GM21825 (cell line): ENCODE measurements at regions not wholly inside any gene's neighbourhood (a gene's known extent, or its start where the extent isn't known, plus 50 kb on each side); places are given as distances from the start of the nearest gene placed in this dataset.
A peak's percentile ranks its signal among the peaks of the same experiment; 100 is the strongest.
"Not testable (repeated sequence)": the region's sequence is repeated elsewhere in the genome, so short reads cannot be mapped to it uniquely, and the experiment has no call there.

Experiments
- ATAC-seq: cut with Tn5 transposase; IDR thresholded peaks from one replicate; pipeline ENCODE4 v1.9.1; 2021; ENCODE audit warnings: mild to moderate bottlenecking, moderate library complexity; ENCODE audit not compliant: unreplicated experiment

DNA sequence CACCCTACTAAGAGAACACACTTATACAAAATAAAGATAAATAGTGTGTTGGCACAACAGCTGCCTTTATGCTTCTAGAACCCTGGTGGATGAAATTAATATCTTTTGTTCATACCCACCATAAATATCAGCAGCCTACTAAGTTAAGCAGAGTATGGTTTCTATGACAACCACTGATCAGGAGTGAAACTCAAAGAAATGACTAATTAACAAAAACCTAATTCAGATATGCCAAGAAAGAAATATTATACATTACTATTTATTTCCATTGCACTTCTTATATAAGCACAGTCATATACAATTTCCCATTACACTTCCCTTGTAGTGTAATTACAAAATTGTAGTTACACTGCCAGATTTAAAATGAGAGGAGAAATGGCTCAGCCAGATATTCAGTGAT, 164.1 kb upstream of the CDKN3 start:
- ATAC-seq = no peak

DNA sequence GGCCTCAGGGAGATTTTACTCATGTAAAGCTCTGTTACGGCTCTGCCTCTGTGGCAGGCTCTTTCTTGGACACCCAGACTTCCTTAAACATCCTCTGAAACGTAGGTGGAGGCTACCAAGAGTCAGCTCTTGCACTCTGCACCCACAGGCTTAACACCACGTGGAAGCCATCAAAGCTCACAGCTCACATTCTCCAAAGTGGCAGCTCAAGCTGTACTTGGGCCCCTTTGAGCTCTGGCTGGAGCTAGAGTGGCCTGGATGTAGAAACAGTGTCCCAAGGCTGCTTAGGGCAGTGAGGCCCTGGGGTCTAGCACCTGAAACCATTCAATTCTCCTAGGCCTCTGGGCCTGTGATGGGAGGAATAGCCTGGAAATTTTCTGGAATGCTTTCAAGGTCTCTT, 155.3 kb upstream of the CDKN3 start:
- no peak for ATAC-seq

DNA sequence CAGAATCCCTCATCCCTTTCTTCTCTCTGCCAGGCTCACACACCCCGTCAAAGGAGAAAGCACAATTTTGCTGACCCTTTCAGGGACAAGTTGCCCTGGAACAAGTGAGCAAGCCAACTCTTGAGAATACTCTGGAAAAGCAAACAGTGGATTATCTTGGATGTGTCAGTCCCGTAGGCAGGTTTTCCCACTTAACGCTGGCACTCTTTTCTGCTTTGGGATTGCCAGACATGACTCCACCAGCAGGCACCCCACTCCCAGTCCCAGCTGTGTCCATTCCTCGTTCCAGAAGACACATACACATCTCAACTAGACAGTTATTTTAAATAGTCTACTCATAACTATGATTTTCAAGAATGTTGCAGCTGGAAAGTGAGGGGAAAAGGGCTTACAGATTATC, 145.5 kb upstream of the CDKN3 start:
- no peak for ATAC-seq

DNA sequence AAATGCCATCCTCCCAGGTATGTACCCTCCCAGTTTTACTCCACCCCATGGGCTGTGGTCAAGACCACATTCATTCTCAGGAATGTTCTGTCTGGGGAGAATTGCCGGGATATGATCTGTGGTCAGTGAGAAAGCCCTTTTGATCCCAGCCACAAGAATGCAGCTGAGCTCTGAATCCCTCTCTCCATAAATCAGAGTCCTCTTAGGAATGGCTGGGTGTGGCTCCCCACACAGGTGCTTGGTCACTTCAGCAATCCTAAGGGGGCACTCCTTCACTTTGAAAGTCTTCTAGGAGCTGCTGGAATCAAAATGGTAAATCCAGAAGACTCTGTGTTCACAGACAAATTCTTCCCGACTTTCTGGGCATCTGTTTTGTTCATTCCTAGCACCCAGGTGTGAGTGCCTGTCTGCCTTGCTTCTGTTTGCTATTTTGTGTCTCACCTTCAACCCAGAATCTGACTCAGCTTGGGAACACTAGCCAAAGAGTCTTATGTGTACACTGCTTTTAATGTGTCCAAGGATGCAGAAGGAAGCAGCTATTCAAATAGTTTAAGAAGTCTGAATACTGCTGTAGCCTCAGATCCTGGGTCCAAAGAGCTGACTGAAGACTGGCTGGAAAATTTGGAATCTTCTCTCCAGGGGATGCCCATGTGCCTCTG, 144.6 kb upstream of the CDKN3 start:
- no peak for ATAC-seq

DNA sequence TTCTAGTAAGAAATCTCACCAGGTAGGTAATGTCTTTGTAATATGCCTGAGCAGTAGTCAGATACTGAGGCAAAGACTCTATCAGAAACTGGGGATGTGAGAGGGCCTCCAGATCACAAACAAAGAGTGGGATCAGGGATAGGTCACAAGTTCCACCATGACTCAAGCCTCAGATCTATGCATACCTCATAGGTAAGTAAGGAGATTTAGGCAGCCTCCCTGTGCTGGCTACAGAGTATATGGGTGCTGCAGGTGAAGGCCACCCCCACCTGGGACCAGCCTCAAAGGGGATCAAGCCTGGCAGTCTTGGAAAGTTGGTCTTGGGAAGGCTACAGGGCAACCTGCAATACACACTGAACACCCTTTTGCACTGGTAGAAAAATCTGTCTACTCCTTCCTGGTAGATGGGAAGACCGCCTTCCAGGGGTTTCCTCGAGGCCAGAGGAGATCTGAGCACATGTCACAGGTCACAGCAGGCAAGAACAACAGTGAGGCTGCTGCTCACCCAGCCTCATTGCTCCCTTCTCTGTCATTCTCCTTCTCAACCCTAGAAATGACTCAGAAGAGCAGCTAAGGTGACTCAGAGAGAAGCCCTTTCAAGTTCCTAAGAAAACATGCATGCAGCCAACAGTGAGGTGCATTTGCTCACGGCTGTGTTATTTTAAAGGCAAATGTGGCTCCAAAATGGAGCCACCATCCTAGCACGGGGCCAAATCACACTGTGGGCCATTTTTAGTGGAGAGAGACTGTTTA, 143.4 kb upstream of the CDKN3 start:
- ATAC-seq = no peak

DNA sequence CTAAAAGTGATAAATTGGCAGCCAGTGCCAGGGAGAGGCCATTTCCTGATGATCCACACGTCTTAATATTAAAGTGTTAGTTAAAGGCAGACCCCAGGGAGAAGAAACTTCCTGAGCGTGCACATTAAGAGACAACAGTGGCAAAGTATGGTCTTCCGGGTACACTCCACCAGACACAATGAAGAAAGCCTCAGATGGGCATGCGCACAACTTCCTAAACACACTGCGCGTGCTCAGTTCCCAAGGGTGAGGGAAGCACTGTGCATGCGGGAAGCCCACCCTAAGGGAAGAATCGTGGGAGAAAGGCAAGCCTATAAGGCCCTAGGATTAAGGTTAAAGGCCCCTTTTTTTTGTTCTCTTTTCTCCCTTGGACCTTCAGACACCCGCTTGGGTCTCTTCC, 140.7 kb upstream of the CDKN3 start:
- ATAC-seq = no peak

DNA sequence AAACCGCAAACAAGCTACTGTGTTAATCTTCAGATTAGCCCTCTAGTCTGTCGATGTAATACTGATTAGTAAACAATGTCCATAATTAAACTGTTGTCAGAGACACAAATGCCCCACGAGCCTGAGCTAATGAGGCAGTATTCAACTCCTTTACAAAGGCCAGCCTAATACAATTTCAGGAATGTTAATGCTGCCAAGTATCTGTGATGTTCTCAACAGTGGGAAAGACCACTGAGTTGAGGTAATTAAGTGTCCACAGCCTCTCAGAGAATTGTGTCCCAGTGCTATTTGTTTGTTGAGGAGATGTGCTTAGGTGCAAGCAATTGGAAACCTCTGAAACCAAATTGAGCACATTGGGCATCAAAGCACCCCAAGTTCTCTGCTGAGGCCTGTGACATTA, 139.4 kb upstream of the CDKN3 start:
- ATAC-seq = no peak

DNA sequence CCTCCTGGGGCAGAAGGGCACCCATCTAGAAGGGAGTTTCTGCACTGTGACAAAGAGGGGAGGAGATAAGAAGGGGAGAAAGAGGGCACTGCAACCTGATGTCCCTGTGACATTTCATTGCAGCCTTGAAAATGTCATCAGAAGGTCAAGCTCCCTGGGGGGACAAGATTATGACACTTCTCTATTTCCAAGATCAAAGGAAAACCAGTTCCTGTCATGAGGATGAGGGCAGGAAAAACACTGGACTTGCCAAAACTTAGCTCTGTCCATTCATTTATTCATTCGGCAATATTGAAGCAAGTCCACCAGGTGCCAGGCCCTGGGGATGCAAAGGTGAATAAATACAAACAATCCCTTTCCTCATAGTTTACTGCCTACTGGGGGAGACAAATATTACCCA, 138.4 kb upstream of the CDKN3 start:
- ATAC-seq = no peak

DNA sequence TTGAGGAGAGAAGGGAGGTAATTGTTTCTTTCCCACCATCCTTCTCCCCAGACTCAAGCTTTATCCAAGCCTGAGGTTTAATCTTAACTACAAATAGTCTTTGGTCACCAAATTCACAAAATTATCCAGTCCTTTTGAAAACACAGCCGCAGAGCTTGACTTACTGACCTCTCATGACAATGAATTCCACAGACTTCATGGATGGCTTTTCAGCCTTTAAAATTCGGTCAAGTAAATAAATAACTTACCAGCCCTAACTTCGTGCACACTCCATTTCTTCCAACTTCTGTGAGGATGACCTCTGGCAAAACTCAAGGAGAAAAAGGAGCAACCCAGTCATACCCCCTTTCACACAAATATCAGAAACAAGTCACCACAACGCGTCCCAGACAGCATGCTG, 137.0 kb upstream of the CDKN3 start:
- ATAC-seq = no peak

DNA sequence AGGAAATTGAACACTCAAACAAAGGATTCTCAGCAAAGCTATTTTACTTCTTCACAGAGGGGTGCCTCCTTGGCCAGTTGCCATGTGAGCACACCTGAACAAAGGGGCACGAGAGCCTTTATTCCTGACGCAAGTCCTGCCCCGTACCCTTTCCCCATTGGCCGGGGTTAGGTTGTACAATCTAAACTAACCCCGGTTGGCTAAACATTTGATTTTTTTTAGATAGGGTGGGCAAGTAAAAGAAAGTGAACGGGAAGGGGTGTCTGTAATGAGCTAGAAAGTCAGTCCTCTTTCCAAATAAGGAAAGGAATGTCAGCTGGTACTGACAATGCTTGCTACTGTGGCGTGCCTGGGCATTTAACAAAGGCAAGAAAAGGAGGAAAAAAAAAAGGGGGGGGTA, 135.5 kb upstream of the CDKN3 start:
- no peak for ATAC-seq

DNA sequence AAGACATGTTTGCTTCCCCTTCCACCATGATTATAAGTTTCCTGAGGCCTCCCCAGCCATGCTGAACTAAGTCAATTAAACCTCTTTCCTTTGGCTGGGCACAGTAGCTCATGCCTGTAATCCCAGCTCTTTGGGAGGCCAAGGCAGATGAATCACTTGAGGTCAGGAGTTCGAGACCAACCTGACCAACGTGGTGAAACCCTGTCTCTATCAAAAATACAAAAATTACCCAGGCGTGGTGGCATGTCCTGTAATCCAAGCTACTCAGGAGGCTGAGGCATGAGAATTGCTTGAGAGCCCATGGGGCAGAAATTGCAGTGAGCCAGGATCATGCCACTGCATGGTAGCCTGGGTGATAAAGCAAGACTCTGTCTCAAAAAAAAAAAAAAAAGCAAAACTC, 130.2 kb upstream of the CDKN3 start:
- ATAC-seq = not testable (repeated sequence)

DNA sequence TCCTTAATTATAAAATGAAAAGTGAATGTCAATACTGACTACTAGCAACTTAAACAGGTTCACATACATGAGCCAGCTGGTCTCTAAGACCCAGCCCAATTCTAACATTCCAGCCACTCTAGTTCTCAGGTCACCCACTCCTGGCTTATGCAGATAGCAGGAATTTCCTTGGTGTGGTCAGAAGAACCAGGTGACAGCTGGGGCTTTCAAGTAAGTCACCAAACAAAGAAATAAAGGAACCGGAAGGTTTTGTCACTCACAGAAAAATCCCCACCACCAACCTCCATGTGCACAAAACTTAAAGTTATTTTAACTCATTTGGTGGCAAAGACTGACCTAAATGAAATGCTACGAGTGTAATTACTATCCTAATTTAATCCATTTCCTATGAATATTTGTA, 129.6 kb upstream of the CDKN3 start:
- ATAC-seq = peak; percentile 86

DNA sequence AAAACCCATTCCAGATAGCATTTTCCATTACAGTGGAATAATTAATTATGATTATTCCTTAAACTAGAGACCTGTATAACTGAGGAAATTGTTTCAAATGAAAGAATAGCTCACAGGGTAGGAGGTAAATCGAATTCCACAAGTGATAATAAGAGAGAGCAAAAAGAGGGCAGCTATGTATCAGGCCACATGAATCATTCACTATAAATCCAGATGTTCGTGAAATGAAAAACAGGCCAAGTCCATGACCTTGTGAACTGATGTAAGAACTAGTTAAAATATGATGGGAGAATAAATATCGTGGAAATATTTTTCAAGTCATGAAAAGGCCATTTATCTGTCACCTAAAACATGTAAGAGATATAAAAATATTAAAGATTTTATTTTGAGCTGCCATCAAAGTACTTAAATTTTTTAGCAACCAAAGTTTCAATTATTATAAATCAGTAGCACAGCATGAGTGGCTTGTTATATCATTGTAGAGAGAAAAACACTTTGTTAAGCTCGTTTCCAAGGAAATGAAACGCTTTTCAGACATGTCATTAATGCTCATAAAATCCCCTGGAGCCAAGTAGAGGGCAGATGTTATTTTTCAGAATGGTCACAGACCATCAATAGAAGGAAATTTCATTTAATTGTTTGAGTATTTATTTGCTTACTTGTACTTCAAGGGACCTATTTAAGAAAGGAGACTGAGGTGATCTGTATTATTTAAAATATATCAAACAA, 120.6 kb upstream of the CDKN3 start:
- no peak for ATAC-seq

DNA sequence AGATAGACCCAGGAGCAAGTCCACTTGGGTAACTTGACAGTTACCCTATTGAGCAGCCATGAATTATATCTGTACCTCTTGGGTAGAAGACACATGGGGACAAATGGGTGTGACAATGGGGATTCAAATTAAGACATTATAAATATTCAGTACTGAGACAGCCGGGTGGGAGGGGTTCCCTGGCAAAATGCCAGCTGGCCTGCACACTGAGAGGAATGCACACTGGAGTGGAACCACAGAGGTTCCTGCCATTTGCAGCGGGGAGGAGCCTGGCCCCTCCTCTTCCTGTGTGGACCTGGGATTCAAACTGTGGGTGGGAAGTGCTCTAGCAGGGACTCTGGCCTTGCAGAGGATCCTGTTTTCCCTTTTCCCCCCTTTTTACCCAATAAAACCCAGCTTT, 118.7 kb upstream of the CDKN3 start:
- no peak for ATAC-seq

DNA sequence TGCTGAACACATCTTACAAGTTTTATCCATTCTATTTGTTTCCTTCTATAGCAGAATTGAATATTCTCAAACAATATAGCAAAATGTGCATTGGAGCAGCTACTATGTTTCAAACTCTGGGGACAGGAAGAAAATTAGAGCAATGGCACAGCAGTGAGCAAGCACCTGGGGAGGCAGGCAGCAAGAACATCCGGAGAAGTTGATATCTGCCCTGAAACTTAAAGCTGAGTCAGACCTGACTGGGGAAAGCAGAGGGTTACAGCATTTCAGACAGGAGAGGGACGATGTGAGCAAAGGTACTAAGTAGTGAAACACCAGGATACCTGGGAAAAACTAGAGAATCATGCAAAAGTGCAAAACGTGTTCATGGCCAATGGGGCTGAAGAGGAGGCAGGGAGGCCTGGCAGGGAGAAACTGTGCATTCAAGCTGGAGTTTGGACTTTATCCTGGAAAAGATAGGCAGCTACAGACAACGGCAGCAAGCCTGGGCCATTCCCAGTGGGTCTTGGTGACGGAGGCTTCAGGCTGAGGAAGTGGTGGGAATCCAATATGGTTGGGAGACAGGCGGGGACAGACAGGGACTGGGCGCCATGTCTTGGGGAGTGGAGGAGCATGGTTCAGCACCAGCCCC, 118.0 kb upstream of the CDKN3 start:
- no peak for ATAC-seq

DNA sequence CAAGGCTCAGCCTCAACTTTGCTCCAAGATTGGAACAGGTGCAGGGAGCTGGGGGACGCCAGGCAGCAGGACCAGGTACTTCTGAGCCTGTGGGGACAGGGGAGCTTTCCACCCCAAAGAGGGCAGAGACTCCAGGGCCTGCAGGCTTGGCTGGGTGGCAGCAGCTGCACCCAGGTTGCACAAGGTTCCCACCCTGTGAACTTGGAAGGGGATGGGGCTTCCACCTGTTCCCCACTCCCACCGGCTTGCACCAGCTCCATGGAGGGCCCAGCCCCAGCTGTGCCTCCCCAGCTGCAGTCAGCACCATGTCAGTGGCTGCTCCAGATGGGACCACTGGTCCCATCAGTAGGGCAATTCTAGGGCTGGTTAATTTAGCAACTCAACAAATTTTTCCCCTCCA, 114.0 kb upstream of the CDKN3 start:
- no peak for ATAC-seq

DNA sequence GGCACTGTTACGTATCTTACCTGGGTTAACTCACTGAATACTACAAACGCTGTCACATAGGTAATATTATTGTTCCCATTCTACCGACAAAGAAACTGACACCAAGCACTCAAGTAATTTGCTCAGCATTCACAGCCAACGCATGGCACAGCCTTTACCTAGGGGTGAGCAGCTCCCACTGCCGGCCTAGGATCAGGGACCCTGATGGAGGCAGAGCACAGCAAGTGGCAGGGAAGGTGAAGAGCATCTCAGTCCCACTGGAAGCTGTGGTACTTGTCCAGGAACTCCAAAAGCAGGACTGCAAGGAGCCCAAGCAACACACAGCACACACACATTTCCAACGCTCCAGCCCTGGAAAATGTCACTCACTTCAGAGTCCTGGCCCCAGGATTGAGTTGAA, 111.8 kb upstream of the CDKN3 start:
- ATAC-seq = no peak

DNA sequence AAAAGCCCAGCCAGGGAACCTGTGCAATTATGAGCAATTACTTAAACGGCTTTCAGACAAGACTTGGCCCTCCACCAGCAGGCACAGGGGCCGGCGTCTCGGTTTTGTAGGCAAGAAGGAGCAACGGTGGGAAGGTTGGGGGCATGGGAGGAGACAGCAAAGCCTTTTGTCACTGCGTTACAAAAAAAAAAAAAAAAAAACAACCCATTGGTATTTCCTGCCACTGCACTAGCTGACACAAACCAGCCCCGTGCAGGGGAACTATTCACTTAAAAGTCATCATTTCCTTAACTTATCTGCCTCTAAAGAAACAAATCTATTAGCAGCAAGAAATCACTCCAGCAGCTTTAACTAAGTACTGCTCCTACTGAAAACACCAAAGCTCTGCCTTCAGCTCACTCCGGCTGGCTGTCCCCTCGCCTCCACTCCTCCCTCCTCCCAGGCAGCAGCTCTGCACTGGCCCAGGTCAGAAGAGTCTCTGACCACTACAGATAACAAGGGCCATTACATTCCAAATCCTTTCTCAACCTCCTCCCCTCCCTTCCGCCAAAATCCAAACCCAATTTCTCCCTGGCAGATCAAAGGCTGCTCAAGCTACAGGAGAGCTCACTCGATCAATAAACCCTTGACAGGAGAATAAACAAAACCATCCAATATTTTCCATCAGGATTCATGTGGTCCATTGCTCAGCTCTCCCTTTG, 105.2 kb upstream of the CDKN3 start:
- no peak for ATAC-seq

DNA sequence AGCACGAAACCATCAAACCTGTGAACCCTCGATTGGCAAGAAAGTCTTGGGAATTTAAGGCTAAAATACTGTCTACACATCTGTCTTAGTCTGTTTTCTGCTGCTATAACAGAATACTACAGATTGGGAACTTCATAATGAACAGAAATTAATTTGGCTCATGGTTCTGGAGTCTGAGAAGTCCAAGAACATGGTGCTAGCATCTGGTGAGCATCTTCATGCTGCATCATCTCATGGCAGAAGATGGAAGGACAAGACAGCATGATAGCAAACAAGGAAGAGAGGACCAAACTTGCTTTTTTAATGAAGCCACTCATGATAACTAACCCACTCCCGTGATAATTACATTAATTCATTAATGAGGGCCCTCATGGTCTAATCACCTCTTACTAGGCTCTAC, 102.0 kb upstream of the CDKN3 start:
- ATAC-seq = no peak

DNA sequence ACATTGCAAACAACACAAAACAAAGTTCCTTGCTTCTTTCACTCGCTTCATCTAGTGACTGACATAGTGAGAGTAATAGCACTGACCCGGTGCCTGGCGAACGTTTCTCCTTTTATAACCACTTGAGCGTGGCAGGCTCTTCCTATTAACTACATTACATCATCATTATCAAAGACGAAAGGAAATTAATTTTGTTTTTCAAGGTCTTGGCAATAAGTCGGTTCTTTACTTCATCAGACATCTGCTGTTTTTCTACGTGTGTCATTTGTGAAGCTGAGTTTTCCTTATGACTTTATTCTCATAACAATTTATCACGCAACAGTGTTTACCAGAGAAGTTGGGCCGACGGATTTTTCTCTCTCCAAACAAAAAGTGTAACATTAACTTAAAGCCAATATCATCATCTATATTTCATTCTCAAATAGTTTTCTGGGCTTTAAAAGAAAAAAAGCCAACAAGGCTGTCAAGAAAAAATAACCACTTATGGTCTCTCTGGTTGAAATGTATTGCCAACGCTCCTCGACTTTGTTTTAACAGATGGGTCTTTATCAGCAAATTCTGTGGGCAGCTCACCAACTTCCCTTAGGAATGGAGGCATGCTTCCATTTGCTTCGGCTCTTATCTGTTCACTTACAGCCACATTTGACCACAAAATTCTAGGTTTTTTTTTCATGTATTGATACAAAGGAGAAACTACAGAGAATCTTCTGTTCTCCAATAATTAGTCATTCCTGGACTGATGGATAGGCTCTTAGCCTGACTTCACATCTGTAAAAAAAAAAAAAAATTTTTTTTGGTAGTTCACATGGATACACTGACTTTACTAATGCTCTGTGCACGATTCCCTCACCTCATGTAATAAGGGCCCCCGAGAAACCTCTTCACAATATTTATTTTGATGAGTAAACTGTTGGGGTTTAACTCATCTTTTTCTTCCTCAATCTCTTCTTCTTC, 97.1 kb upstream of the CDKN3 start:
- ATAC-seq = no peak
